ENCODE measurements at regions not wholly inside any gene's neighbourhood (a gene's known extent, or its start where the extent isn't known, plus 50 kb on each side); places are given as distances from the start of the nearest gene placed in this dataset.

GRCh38 chr5:101143526-101143925, 240.4 kb upstream of the ST8SIA4 start:
- ChIA-PET CTCF (no interaction called here), POLR2A (no interaction called here)
- intact Hi-C loops (cut with micrococcal nuclease; ENCODE audit: unreplicated experiment), result no loop called here
- DNase-seq, result no peak
- Mint-ChIP-seq H3K36me3 (ENCODE audit: insufficient read depth, unreplicated experiment) (no peaks in the 10 kb centered on the region), H3K4me1 (ENCODE audit: low read depth, unreplicated experiment) (no peaks in the 10 kb centered on the region), H3K9me3 (ENCODE audit: unreplicated experiment) (peaks cover 13% of the 10 kb centered on the region), H3K27me3 (ENCODE audit: insufficient read depth, unreplicated experiment) (no peaks in the 10 kb centered on the region), H3K4me3 (ENCODE audit: unreplicated experiment) (no peak overlapping the region), H3K27ac (ENCODE audit: unreplicated experiment) (no peak overlapping the region)
- Histone ChIP-seq H3K36me3 (ENCODE audit: control insufficient read depth, insufficient read depth, low read length) (no peaks in the 10 kb centered on the region), H3K9me3 (peaks cover 5% of the 10 kb centered on the region; the same call in 1 of the 2 replicates), H3K4me1 (no peaks in the 10 kb centered on the region; the same call in 1 of the 2 replicates), H3K4me3 (ENCODE audit: low read depth, low read length) (no peak overlapping the region), H3K27me3 (replicated peaks; ENCODE audit: control insufficient read depth, insufficient read depth, low read length) (no peaks in the 10 kb centered on the region)
- no TSS peak for BruUV-seq (replicated peaks)
- TF ChIP-seq CTCF (IDR thresholded peaks at IDR 0.05; ENCODE audit: insufficient read depth in 1 of 2, low read depth in 1 of 2, low read length in 1 of 2, severe bottlenecking in 1 of 2, unreplicated experiment in 1 of 2), result no peak

- Mint-ChIP-seq H3K4me3 (ENCODE audit: unreplicated experiment) (no peak overlapping the region), H3K27me3 (ENCODE audit: insufficient read depth, unreplicated experiment) (no peaks in the 10 kb centered on the region), H3K9me3 (ENCODE audit: unreplicated experiment) (peaks cover 13% of the 10 kb centered on the region), H3K27ac (ENCODE audit: unreplicated experiment) (no peak overlapping the region), H3K4me1 (ENCODE audit: low read depth, unreplicated experiment) (no peaks in the 10 kb centered on the region), H3K36me3 (ENCODE audit: insufficient read depth, unreplicated experiment) (no peaks in the 10 kb centered on the region)
- no TSS peak for BruUV-seq (replicated peaks)
- TF ChIP-seq CTCF (IDR thresholded peaks at IDR 0.05; ENCODE audit: insufficient read depth in 1 of 2, low read depth in 1 of 2, low read length in 1 of 2, severe bottlenecking in 1 of 2, unreplicated experiment in 1 of 2), result no peak
- Histone ChIP-seq H3K27me3 (replicated peaks; ENCODE audit: control insufficient read depth, insufficient read depth, low read length) (no peaks in the 10 kb centered on the region), H3K4me1 (no peaks in the 10 kb centered on the region; the same call in 1 of the 2 replicates), H3K36me3 (ENCODE audit: control insufficient read depth, insufficient read depth, low read length) (no peaks in the 10 kb centered on the region), H3K4me3 (ENCODE audit: low read depth, low read length) (no peak overlapping the region), H3K9me3 (peaks cover 5% of the 10 kb centered on the region; the same call in 1 of the 2 replicates)
- POLR2A ChIA-PET, result no interaction called here
- CTCF ChIA-PET, result no interaction called here
- DNase-seq, result peak in 1 of 2 experiments; percentile 3
- intact Hi-C loops (cut with micrococcal nuclease; ENCODE audit: unreplicated experiment), result no loop called here
Measured at GRCh38 chr5:101142102-101142501, 239.0 kb upstream of the ST8SIA4 start.

- no peaks in the 10 kb centered on the region for H3K4me1 Mint-ChIP-seq (ENCODE audit: low read depth, unreplicated experiment)
- POLR2A ChIA-PET, result no interaction called here
Measured at GRCh38 chr5:101136454-101136853, 233.4 kb upstream of the ST8SIA4 start.

More at GRCh38 chr5:101136454-101136853, 233.4 kb upstream of the ST8SIA4 start:
- Mint-ChIP-seq H3K27me3 (ENCODE audit: insufficient read depth, unreplicated experiment) (no peaks in the 10 kb centered on the region), H3K27ac (ENCODE audit: unreplicated experiment) (no peak overlapping the region), H3K36me3 (ENCODE audit: insufficient read depth, unreplicated experiment) (no peaks in the 10 kb centered on the region), H3K9me3 (ENCODE audit: unreplicated experiment) (peaks cover 3% of the 10 kb centered on the region), H3K4me3 (ENCODE audit: unreplicated experiment) (no peak overlapping the region)
- H3K27me3 ChIP-seq (replicated peaks; ENCODE audit: control insufficient read depth, insufficient read depth, low read length), result no peaks in the 10 kb centered on the region
- no peaks in the 10 kb centered on the region for H3K36me3 ChIP-seq (ENCODE audit: control insufficient read depth, insufficient read depth, low read length)
- CTCF ChIA-PET, result no interaction called here
- no peak for DNase-seq
- intact Hi-C loops (cut with micrococcal nuclease; ENCODE audit: unreplicated experiment), result no loop called here
- H3K4me3 ChIP-seq (ENCODE audit: low read depth, low read length), result no peak overlapping the region
- no peak for TF ChIP-seq CTCF (IDR thresholded peaks at IDR 0.05; ENCODE audit: insufficient read depth in 1 of 2, low read depth in 1 of 2, low read length in 1 of 2, severe bottlenecking in 1 of 2, unreplicated experiment in 1 of 2)
- H3K9me3 ChIP-seq, result no peaks in the 10 kb centered on the region
- H3K4me1 ChIP-seq, result no peaks in the 10 kb centered on the region; the same call in 1 of the 2 replicates
- no TSS peak for BruUV-seq (replicated peaks)
